ENCODE measurements at regions not wholly inside any gene's neighbourhood (a gene's known extent, or its start where the extent isn't known, plus 50 kb on each side); places are given as distances from the start of the nearest gene placed in this dataset.
"Not testable (repeated sequence)": the region's sequence is repeated elsewhere in the genome, so short reads cannot be mapped to it uniquely, and the experiment has no call there.

DNA sequence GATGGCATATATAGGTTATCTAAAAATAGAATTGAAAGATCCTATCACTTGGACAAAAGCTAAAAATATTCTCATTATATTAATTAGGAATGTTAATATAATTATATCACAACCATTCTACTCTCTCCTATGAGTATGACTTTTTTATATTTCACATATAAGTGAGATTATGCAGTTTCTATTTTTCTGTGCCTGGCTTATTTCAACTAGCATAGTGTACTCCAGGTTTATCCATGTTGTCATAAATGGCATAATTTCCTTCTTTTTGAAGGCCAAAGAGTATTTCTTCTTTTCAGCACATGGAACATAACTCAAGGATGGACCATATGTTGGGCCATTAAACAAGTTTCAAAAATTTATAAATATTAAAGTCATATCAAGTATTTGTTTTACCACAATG is 421.2 kb upstream of the CTSO start:
- Mint-ChIP-seq H3K4me3 (no peak overlapping the region), H3K27ac (no peak overlapping the region), H3K27me3 (no peaks in the 10 kb centered on the region), H3K36me3 (ENCODE audit: low read depth) (no peaks in the 10 kb centered on the region), H3K4me1 (ENCODE audit: low read depth) (no peaks in the 10 kb centered on the region), H3K9me3 (peaks cover 3% of the 10 kb centered on the region)
- ATAC-seq (no peak), DNase-seq (no peak)
- ChIA-PET POLR2A (no interaction called here), CTCF (no interaction called here)
- no peak for TF ChIP-seq CTCF (IDR thresholded peaks at IDR 0.05)
- intact Hi-C loops (cut with micrococcal nuclease) = no loop called here

GRCh38 chr4:156374069-156374468 is 420.4 kb upstream of the CTSO start:
- TF ChIP-seq CTCF (IDR thresholded peaks at IDR 0.05) = no peak
- H3K27me3 Mint-ChIP-seq = no peaks in the 10 kb centered on the region
- no peak overlapping the region for H3K4me3 Mint-ChIP-seq
- H3K36me3 Mint-ChIP-seq (ENCODE audit: low read depth) = no peaks in the 10 kb centered on the region
- peaks cover 7% of the 10 kb centered on the region for H3K9me3 Mint-ChIP-seq
- no peak for ATAC-seq
- intact Hi-C loops (cut with micrococcal nuclease) = no loop called here
- no peaks in the 10 kb centered on the region for H3K4me1 Mint-ChIP-seq (ENCODE audit: low read depth)
- ChIA-PET CTCF (no interaction called here), POLR2A (no interaction called here)
- H3K27ac Mint-ChIP-seq = no peak overlapping the region
- DNase-seq = no peak

GRCh38 chr4:156367502-156367901 is 413.8 kb upstream of the CTSO start:
- ATAC-seq; H3K4me3 Mint-ChIP-seq; intact Hi-C loops (cut with micrococcal nuclease); POLR2A ChIA-PET; CTCF ChIA-PET; H3K27ac Mint-ChIP-seq; H3K36me3 Mint-ChIP-seq (ENCODE audit: low read depth); H3K27me3 Mint-ChIP-seq; DNase-seq; H3K4me1 Mint-ChIP-seq (ENCODE audit: low read depth); H3K9me3 Mint-ChIP-seq: not testable (repeated sequence)

DNA sequence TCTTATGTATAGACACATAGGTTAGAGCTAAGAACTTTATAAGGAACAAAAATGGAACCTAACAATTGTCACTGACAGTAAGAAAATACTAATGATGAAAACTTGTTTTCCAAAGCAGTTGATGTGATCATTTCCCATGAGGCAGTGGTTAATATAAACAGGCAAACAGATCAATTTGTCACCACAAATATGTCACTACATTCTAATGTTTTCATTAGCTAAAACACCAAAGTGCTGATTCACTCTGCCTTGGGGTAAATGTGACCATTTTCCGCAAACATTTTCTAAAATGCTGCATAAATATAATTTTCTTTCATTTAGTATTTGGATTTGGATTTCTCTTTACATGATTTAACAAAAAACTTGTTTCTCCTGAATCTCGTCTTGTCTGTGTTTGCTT is 408.9 kb upstream of the CTSO start:
- no peak overlapping the region for H3K27ac Mint-ChIP-seq
- ChIA-PET POLR2A (no interaction called here), CTCF (interaction anchor here (1.1 kb wide), 1 partner anchor 9 kb away, joined by 3 read pairs; no protein-coding TSS in a partner anchor)
- no peak for DNase-seq
- ATAC-seq = no peak
- TF ChIP-seq CTCF (IDR thresholded peaks at IDR 0.05) = no peak
- intact Hi-C loops (cut with micrococcal nuclease) = no loop called here
- no peaks in the 10 kb centered on the region for H3K4me1 Mint-ChIP-seq (ENCODE audit: low read depth)
- no peaks in the 10 kb centered on the region for H3K36me3 Mint-ChIP-seq (ENCODE audit: low read depth)
- H3K9me3 Mint-ChIP-seq = peaks cover 2% of the 10 kb centered on the region
- H3K27me3 Mint-ChIP-seq = no peaks in the 10 kb centered on the region
- no peak overlapping the region for H3K4me3 Mint-ChIP-seq

DNA sequence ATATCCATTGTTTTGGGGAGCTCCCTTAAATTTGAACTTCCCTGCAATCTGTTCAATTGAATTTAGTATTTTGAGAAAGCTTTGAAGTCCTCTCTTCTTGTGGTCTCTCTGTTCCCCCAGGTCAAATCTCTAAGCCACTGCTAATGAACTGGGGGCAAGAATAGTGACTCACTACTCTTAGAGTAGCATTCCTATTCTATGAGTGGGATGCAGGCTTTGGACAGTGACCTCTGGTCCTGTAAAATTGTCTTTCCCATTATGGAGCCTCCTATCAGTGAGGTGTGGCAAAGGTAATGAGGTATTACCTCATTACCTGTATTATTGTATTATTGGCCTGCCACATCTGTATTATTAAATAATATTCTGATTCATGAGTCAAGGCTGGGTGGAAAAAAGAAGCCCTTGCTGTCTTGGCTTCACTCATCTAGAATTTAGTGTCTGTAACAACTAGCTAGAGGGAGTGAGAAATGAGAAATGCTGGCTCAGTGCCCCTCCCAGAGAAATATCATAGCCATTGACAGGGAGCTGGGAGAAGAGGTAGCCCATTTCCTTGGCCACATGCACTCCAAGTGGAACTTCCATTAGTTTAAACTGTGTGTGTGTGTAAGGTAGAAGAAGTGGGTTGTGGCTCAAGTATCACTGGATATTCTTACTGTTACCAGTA is 393.9 kb upstream of the CTSO start:
- Mint-ChIP-seq H3K27ac (no peak overlapping the region), H3K4me3 (no peak overlapping the region), H3K9me3 (peaks cover 1% of the 10 kb centered on the region), H3K36me3 (ENCODE audit: low read depth) (no peaks in the 10 kb centered on the region), H3K4me1 (ENCODE audit: low read depth) (no peaks in the 10 kb centered on the region), H3K27me3 (no peaks in the 10 kb centered on the region)
- no peak for TF ChIP-seq CTCF (IDR thresholded peaks at IDR 0.05)
- ATAC-seq = no peak
- intact Hi-C loops (cut with micrococcal nuclease) = no loop called here
- POLR2A ChIA-PET = no interaction called here
- CTCF ChIA-PET = no interaction called here
- DNase-seq = no peak

- TF ChIP-seq CTCF (IDR thresholded peaks at IDR 0.05) = no peak
- Mint-ChIP-seq H3K27me3 (no peaks in the 10 kb centered on the region), H3K4me3 (no peak overlapping the region), H3K27ac (no peak overlapping the region), H3K36me3 (ENCODE audit: low read depth) (no peaks in the 10 kb centered on the region), H3K9me3 (peaks cover 1% of the 10 kb centered on the region), H3K4me1 (ENCODE audit: low read depth) (no peaks in the 10 kb centered on the region)
- CTCF ChIA-PET = no interaction called here
- DNase-seq (no peak), ATAC-seq (no peak)
- intact Hi-C loops (cut with micrococcal nuclease) = no loop called here
- POLR2A ChIA-PET = no interaction called here
These were observed 393.3 kb upstream of the CTSO start for GRCh38 chr4:156346959-156347385.

All from activated CD8-positive, alpha-beta T cell treated with anti-CD3 and anti-CD28 coated beads for 36 hours (primary cell).